ENCODE measurements at regions not wholly inside any gene's neighbourhood (a gene's known extent, or its start where the extent isn't known, plus 50 kb on each side); places are given as distances from the start of the nearest gene placed in this dataset.

- no peak for TF ChIP-seq CTCF (IDR thresholded peaks at IDR 0.05)
- no peak for TF ChIP-seq POLR2AphosphoS5 (IDR thresholded peaks at IDR 0.05)
- TF ChIP-seq EP300 (IDR thresholded peaks at IDR 0.05): no peak
These were observed 279.8 kb upstream of the EDNRB start for GRCh38 chr13:78198419-78198818.
